Embryonic facial prominence (tissue), 1 donor: ENCODE measurements at regions not wholly inside any gene's neighbourhood (a gene's known extent, or its start where the extent isn't known, plus 50 kb on each side); places are given as distances from the start of the nearest gene placed in this dataset.
A peak's percentile ranks its signal among the peaks of the same experiment; 100 is the strongest.
"Not testable (repeated sequence)": the region's sequence is repeated elsewhere in the genome, so short reads cannot be mapped to it uniquely, and the experiment has no call there.

Experiments used
- DNase-seq: peaks from one replicate; pipeline ENCODE4 v3.0.0-alpha.2; 2016; ENCODE audit errors: extremely low spot score

- DNase-seq = no peak
These were observed 51.5 kb upstream of the GRM3 start for GRCh38 chr7:86592185-86592584.

DNA sequence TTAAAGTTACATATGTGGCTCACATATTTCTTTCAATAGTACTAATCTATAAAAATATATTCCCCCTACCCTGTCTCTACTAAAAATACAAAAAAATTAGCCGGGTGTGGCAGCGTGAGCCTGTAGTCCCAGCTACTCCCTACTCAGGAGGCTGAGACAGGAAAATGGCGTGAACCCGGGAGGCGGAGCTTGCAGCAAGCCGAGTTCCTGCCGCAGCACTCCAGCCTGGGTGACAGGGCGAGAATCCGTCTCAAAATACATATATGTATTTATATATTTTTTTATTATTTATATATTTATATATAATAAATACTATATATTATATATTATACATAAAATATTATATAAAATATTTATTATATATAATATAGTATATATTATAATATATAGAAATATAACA is 69.7 kb upstream of the GRM3 start:
- DNase-seq = no peak

GRCh38 chr7:86558680-86559501 is 84.8 kb upstream of the GRM3 start:
- no peak for DNase-seq

GRCh38 chr7:86534641-86535040 is 109.1 kb upstream of the GRM3 start:
- no peak for DNase-seq

DNA sequence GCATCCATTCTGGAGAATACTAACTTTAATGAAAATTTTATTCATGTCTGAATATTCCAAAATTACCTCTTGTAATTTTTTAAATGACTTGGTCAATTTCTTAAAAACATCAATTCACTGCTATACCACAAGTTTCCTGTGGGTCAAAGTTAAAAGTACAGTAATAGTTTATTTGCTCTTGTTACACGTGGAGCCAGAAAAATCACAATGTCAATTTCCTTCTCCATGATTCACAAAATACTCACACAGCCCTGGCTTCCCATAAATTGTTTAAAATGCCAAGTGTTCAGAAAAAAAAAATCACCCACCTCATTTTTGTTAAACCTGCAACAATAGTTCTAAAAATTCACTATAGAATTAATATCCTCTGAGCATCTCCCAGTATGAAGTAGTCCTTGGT is 139.5 kb upstream of the GRM3 start:
- no peak for DNase-seq

DNA sequence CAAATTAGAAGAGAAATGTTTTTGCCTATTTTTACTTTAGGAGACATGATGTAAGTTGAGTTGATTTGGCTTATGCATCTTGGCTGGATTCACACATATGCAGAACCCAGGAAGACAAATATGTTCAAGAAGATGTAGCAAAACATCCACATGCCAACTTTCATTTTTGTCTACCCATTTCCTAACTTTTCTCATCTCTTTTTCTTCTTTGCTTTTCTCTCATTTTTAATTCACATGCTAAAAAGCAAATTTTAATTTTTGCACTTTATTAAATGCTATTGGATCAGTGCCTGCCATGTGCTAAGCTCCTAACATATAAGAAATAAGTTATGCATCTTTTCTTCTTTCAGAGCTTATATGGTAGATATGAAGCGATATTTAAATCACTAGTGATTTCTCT is 143.7 kb upstream of the GRM3 start:
- DNase-seq = no peak

GRCh38 chr7:86485827-86486226 is 157.9 kb upstream of the GRM3 start:
- DNase-seq = no peak

DNA sequence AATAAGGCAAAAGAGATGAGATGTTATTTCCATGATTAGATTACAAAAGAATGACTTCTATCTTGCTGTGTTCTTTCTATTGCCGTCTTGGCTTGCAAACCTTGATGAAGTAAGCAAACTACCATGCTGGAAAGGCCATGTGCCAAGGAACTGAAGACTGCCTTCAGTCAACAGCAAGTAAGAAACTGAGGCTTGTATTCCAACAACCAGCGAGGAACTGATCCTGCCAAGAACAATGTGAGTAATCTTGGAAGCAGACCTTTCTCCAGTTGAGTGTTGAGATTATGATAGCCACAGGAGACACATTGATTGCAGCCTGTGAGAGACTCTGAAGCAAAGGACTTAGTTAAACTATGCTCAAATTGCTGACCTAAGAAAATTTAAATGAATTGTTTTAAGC is 164.6 kb upstream of the GRM3 start:
- DNase-seq = no peak

DNA sequence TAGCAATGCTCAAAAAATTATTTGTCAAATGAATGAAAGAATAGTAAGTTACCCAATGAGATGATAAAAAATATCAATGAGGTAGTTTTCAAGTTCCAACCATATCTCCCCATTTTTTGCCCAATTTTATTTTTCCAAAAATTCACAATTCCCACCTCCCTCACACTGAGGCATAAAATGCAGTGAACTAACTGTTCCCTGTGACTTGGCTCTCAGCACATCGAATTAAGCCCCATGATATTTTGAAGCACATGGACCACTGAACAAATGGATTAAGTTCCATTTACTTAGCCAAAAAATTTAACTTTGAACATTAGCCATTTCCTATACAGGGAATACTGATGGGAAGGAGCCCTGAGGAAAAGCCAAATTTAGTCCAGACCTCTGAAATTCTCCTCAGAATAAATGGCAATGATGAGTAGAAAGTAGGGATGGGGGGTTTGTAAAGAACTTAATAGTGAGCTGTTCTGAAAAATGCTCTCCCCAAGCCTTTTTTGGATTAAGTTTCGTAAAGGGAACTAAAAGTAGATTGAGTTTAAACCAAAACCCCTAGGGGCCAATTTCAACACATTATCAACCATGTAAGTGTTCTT is 166.3 kb upstream of the GRM3 start:
- DNase-seq = no peak

DNA sequence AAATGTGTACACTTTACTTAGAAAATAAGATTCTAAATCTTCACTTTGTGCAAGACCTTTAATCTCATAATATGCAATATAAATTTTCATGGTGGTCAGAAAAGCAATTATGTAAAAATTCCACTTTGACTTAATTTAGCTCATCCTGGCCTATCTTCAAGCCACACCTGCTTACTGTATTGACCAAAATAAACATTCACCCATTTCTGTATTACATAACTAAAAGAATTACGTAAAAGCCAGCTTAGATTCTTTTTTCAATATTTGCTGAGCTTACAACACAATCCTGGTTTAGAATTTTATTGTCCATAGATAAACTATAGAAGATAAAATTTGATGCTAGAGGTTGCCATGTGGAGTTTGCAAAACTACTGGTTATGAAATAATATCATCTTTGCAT is 172.9 kb upstream of the GRM3 start:
- no peak for DNase-seq

DNA sequence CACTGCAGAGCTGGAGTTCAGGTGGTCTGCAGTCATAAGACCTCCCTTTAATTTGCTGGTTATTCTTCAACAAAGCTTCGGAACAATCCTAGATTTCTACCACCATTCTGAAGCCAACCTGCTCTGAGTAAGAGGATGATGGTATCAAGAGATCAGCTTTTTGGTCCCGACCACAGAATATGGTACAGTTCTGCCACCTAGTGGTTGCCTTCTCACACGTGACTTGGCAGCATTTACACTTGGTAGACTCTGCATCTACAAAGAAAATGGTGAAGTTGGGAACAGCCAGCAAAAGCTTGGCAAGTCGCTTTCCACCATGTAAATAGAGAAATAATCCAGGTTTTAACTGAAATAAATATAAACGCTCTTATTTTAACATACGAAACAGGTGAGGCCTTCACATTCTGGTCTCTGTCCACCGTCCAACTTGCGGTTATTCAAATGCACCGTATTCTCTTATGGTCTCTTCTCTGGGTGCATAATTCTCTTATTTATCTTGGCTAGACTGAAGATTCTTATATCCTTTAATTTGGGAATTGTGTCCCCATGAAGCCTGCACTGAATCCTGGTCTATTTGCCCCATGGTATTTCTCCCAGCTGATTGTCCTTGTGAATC is 173.9 kb upstream of the GRM3 start:
- peak; percentile 14 for DNase-seq

- DNase-seq = no peak
These were observed 189.0 kb upstream of the GRM3 start for GRCh38 chr7:86454753-86455152.

DNA sequence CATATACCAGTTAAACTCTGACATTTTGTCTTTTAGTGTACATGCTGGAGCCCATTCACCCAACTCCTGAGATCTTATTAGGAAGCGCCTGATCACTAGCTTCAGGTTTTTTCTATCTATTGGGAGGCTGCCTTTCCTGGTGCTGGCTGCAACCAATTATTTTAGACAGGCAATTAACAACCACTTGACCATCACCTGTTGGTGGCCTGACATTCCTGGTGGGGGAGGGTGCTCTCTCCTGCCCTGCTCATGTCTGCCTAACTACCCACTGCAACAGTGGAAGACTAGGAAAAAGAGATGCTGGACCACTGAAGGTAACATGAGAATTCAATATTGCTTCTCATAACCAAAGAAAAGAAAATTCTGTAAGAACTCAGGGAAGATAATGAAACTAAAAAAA is 190.3 kb upstream of the GRM3 start:
- no peak for DNase-seq

DNA sequence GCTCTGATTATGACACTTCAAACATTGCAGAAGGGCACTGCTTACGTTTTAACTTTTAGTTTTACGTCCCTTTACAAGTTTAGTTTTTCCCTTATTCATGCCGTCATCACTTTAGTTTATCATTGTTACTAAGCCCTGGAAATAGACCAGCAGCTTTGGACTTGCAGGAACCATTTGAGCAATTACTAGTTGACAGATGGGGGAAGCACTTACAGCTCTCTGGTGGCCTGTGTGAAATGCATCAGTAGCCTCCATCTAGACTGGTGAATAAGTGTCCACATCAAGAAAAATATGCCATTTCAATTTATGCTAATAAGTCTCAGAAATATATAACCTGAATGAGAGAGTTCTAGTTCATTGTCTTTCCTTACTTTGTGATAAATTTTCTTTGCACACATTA is 194.9 kb upstream of the GRM3 start:
- DNase-seq = no peak

GRCh38 chr7:86445285-86445684 is 198.4 kb upstream of the GRM3 start:
- no peak for DNase-seq

DNA sequence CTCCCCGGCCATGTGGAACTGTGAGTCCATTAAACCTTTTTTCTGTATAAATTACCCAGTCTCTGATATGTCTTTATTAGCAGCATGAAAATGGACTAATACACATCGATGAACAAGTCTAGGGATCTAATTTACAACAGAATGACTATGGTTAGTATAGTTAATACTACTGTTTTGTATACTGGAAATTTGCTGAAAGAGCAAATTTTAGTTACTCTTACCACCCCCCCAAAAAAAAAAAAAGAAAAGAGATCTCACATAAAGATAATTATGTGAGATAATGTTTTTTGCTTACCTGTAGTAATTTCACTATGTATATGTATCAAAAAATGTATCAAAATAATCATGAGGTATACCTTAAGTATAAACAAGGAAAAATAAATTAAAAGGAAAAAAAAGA is 199.5 kb upstream of the GRM3 start:
- no peak for DNase-seq

DNA sequence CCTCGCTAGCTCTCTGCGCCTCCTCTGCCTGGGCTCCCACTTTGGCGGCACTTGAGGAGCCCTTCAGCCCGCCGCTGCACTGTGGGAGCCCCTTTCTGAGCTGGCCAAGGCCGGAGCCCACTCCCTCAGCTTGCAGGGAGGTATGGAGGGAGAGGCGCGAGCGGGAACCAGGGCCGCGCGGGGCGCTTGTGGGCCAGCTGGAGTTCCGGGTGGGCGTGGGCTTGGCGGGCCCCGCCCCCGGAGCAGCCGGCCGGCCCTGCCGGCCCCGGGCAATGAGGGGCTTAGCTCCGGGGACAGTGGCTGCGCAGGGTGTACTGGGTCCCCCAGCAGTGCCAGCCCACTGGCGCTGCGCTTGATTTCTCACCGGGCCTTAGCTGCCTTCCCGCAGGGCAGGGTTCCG is 203.3 kb upstream of the GRM3 start:
- not testable (repeated sequence) for DNase-seq

DNA sequence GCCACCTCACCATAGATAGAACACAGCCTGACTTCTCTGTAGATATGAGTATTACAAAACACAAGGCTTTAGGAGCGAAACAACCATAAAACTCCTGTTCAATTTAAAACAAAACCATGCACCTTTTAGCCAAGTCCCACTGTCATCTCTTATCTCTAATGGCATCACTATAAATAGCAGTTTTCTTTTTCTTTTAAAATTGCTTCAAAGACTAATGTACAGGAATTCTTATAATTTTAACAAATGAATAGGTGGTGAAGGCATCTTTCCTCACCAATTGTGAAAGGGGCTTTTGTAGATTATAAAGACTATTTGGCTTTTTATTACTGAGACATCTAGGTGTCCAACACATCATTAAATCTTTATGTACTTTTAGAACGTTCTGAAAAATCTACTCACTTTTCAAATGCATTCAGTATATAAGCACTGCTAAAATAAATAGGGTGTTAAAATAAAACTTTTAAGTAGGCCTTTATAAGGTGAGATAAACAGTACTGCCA is 205.7 kb upstream of the GRM3 start:
- DNase-seq = no peak

GRCh38 chr7:86431761-86432160 is 211.9 kb upstream of the GRM3 start:
- no peak for DNase-seq

DNA sequence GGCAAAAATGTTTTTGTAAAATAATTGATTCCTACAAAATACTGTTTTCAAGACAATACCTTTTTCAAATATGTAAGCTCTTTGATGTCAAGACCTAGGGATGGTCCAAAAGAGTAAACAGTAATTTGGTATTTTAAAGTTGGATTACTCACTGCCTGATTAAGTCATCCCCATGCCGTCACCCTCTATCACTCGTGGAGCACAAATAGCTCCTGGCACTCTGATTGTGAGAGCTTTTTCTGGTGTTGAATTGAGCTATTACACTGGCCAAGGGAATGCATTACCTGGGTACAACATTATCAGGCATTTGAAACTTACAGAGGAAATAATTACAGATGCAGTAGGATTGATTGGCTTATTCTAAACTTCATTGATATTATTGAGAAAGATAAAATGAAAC is 231.9 kb upstream of the GRM3 start:
- DNase-seq = no peak

- no peak for DNase-seq
These were observed 236.4 kb upstream of the GRM3 start for GRCh38 chr7:86407291-86407690.

DNA sequence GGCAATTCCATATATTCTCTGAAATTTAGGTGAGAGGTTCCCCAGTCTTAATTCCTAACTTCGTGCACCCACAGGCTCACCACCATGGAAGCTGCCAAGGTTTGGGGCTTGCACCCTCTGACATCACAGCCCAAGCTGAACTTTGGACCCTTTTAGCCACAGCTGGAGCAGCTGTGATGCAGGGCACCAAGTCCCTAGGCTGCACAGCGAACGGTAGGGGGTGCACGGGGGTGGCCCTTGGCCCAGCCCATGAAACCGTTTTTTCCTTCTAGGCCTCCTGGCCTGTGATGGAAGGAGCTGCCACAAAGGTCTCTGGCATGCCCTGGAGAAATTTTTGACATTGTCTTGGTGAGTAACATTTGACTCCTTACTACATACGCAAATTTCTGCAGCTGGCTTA is 251.9 kb upstream of the GRM3 start:
- no peak for DNase-seq

- DNase-seq = not testable (repeated sequence)
These were observed 268.1 kb upstream of the GRM3 start for GRCh38 chr7:86375602-86376001.
